DOHH2 (cell line): ENCODE measurements at regions not wholly inside any gene's neighbourhood (a gene's known extent, or its start where the extent isn't known, plus 50 kb on each side); places are given as distances from the start of the nearest gene placed in this dataset.

Source experiments
- H3F3A ChIP-seq: fragments of 200-600 bp; sonication (generic), shearing (Covaris generic); 2 replicates; pipeline ENCODE4 v1.6.0; 2016; ENCODE audit warnings: antibody characterized with exemption, mild to moderate bottlenecking; ENCODE audit not compliant: control insufficient read depth, insufficient read depth
- H3K27ac ChIP-seq: fragments of 200-600 bp; sonication (generic); 2 replicates; pipeline ENCODE4 v1.5.1; 2014; ENCODE audit warnings: low read depth, mild to moderate bottlenecking, low read length, moderate library complexity
- H3K27me3 ChIP-seq: fragments of 200-600 bp; sonication (generic); 2 replicates; pipeline ENCODE4 v1.6.1; 2014; ENCODE audit warnings: mild to moderate bottlenecking, low read length, mixed read lengths; ENCODE audit not compliant: control insufficient read depth
- H3K36me3 ChIP-seq: fragments of 200-600 bp; sonication (generic); 2 replicates; pipeline ENCODE4 v1.6.1; 2014; ENCODE audit warnings: mild to moderate bottlenecking, low read length, moderate library complexity, mixed read lengths; ENCODE audit not compliant: control insufficient read depth
- H3K4me1 ChIP-seq: fragments of 200-600 bp; sonication (generic); 2 replicates; pipeline ENCODE4 v1.6.1; 2014; ENCODE audit warnings: mild to moderate bottlenecking, low read length, mixed read lengths; ENCODE audit not compliant: control insufficient read depth
- H3K4me2 ChIP-seq: fragments of 200-600 bp; sonication (generic); 2 replicates; pipeline ENCODE4 v1.6.0; 2014; ENCODE audit warnings: mild to moderate bottlenecking, low read length, moderate library complexity
- H3K4me3 ChIP-seq: fragments of 200-600 bp; sonication (generic); 2 replicates; pipeline ENCODE4 v1.5.1; 2014; ENCODE audit warnings: mild to moderate bottlenecking, low read length, mixed read lengths
- H3K79me2 ChIP-seq: fragments of 200-600 bp; sonication (generic); 2 replicates; pipeline ENCODE4 v1.6.1; 2014; ENCODE audit warnings: mild to moderate bottlenecking, low read length, mixed read lengths; ENCODE audit not compliant: control insufficient read depth
- H3K9me2 ChIP-seq: fragments of 200-600 bp; sonication (generic); replicated peaks from 2 replicates; pipeline ENCODE4 v1.6.1; 2014; ENCODE audit warnings: mild to moderate bottlenecking, low read length, mixed read lengths; ENCODE audit not compliant: control insufficient read depth
- H3K9me3 ChIP-seq: fragments of 200-600 bp; sonication (generic); 2 replicates; pipeline ENCODE4 v1.6.1; 2014; ENCODE audit warnings: antibody characterized with exemption, low read length, mixed read lengths; ENCODE audit not compliant: control insufficient read depth, insufficient read depth
- H4K20me1 ChIP-seq: fragments of 200-600 bp; sonication (generic); 2 replicates; pipeline ENCODE4 v1.6.0; 2014; ENCODE audit warnings: low read depth, mild to moderate bottlenecking, antibody characterized with exemption, low read length, moderate library complexity; ENCODE audit not compliant: control insufficient read depth, insufficient read depth
- CTCF ChIP-seq: fragments of 200-600 bp; sonication (generic); IDR thresholded peaks from one replicate; pipeline ENCODE4 v1.5.1; 2014; ENCODE audit warnings: antibody characterized with exemption, mild to moderate bottlenecking, low read depth, low read length; ENCODE audit not compliant: poor library complexity, severe bottlenecking
- EZH2phosphoT487 ChIP-seq: fragments of 200-600 bp; sonication (generic); IDR thresholded peaks from 2 replicates; pipeline ENCODE4 v1.6.1; 2017; ENCODE audit warnings: borderline replicate concordance, mild to moderate bottlenecking, antibody characterized with exemption, low read length, moderate library complexity, mixed read lengths

GRCh38 chr5:157955541-157956172, 96.7 kb upstream of the CLINT1 start:
- Histone ChIP-seq H3K4me2 (no peak overlapping the region), H3K79me2 (no peaks in the 10 kb centered on the region), H3F3A (no peaks in the 10 kb centered on the region), H3K4me3 (no peak overlapping the region), H3K9me3 (no peaks in the 10 kb centered on the region), H3K27ac (no peak overlapping the region), H3K9me2 (no peaks in the 10 kb centered on the region), H3K36me3 (no peaks in the 10 kb centered on the region), H3K4me1 (peaks cover 7% of the 10 kb centered on the region), H3K27me3 (peaks cover 3% of the 10 kb centered on the region; the same call in 1 of the 2 replicates), H4K20me1 (no peaks in the 10 kb centered on the region)
- TF ChIP-seq EZH2phosphoT487: no peak
- no peak for TF ChIP-seq CTCF

- H3K79me2 ChIP-seq: no peaks in the 10 kb centered on the region
- peaks cover 3% of the 10 kb centered on the region; the same call in 1 of the 2 replicates for H3K27me3 ChIP-seq
- H3K9me3 ChIP-seq: no peaks in the 10 kb centered on the region
- H3K4me1 ChIP-seq: peaks cover 17% of the 10 kb centered on the region
- H3K9me2 ChIP-seq: no peaks in the 10 kb centered on the region
- H3K4me3 ChIP-seq: no peak overlapping the region
- no peaks in the 10 kb centered on the region for H4K20me1 ChIP-seq
- no peak overlapping the region for H3K27ac ChIP-seq
- no peak overlapping the region for H3K4me2 ChIP-seq
- H3K36me3 ChIP-seq: no peaks in the 10 kb centered on the region
- H3F3A ChIP-seq: no peaks in the 10 kb centered on the region
- TF ChIP-seq CTCF: no peak
- no peak for TF ChIP-seq EZH2phosphoT487
These were observed 93.4 kb upstream of the CLINT1 start for GRCh38 chr5:157952374-157952685.

DNA sequence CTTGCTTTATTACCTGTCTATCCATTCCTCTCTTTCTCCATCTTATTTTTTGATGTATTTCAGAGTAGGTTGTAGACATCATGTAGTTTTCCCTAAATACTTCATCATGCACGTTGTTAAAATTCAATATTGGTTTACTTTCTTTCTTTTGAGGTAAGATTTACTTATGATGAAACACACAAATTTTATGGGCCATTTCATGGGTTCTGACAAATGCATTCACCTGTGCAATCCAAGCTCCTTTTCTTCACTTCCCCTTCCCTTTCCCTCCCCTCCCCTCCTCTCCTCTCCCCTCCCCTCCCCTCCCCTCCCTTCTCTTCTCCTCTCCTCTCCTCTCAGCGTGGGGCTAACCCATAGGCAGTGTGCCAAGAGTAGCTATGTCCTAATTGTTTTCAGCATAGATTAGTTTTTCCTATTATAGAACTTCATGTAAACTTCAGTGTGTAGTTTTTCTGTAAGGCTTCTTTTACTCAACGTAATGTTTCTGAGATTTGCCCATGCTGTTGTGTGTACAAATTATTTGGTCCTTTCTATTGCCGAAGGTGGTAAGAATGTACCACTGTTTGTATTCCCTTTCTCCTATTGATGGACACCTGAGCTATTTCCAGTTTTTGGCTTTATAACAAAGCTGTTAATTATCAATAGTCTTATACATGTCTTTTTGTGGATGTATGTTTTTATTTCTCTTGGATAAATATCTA, 92.9 kb upstream of the CLINT1 start:
- Histone ChIP-seq H3K4me3 (no peak overlapping the region), H4K20me1 (no peaks in the 10 kb centered on the region), H3K4me1 (peaks cover 17% of the 10 kb centered on the region), H3K9me3 (no peaks in the 10 kb centered on the region), H3K9me2 (no peaks in the 10 kb centered on the region), H3K4me2 (no peak overlapping the region), H3K27me3 (peaks cover 3% of the 10 kb centered on the region; the same call in 1 of the 2 replicates), H3K27ac (no peak overlapping the region), H3K79me2 (no peaks in the 10 kb centered on the region), H3K36me3 (no peaks in the 10 kb centered on the region), H3F3A (no peaks in the 10 kb centered on the region)
- TF ChIP-seq CTCF (no peak), EZH2phosphoT487 (no peak)
